ENCODE measurements at regions not wholly inside any gene's neighbourhood (a gene's known extent, or its start where the extent isn't known, plus 50 kb on each side); places are given as distances from the start of the nearest gene placed in this dataset.

DNA sequence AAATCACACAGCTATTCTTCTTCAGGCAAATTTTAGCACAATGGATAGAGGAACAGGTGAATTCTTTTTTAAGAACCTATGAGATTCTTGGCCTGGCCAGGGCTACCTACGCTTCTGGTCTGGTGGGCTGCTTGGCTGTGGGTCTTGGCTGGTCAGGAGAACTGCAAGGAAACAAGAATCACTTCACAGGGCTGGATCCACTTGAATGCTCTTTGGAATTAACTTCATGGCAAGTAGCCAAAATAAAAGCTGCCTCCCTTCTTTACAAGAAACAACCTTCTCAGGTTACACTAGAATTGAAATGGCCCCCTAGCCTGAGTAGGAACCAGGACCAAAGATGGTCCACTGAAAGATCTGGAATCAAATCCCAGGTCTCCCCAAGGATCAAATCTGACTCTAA is 519.1 kb downstream of the IQCM start:
- no peak for DNase-seq (ENCODE audit: low spot score)

DNA sequence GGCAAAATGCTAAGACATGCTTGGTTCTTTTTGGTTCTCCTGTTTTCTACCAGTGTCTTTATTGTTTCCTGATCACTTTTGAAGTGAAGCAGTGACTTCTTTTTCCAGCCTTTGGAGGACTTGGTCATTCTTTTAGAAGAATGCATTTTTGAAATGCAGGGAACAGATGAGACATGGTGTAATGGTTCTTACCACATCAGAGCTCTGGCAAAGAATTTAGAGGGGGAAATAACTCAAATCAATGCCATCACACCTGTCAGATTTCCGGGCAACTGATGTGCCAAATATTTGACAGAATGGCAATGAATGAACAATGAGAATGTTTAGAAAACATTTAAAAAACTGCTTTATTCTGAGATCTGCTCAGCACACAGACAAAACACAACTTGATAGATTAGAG is 519.6 kb downstream of the IQCM start:
- DNase-seq (ENCODE audit: low spot score), result no peak

DNA sequence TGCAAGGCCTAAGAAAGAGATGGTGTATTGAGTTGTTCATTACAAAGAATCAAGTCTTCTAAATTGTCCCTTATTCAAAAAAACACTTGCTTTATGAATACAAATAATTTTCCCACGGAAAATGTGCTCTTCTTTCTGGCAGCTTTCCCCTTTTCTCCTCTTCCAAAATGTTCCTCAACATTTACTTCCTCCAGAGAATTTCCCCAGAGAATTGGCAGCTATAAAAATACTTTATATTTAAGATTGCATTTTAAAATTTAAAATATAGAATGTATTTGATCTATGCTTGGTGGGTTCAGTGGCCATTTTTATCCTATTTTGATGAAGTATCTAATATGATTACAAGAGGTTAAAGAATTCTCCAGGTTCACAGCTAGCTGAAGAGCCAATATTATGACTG is 521.0 kb downstream of the IQCM start:
- DNase-seq (ENCODE audit: low spot score), result no peak

DNA sequence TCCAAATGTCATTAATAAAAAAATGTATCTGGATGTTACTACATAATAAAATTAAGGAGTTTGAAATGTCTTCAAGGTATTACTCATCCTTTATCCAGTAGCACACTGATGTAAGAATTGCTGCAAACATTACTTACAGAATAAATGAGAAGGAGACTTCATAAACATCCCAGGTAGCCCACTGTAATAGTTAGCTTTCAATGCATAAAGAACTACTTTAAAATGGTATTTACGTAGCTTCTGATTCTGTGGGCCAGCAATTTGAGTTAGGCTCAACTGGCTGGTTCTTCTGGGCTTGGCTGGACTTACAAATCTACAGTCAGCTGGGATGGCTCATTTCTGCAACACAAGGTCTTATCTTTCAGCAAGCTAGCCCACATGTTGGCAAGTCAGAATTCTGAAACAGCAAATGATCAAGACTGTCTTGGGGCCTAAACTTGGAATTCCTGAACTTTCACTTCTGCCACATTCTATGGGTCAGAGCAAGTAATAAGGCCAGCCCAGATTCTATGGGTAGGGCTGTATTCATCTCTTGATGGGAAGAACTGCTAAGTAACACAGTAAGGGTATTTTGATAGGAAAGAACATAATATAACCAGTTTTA is 522.5 kb downstream of the IQCM start:
- DNase-seq (ENCODE audit: low spot score), result no peak

DNA sequence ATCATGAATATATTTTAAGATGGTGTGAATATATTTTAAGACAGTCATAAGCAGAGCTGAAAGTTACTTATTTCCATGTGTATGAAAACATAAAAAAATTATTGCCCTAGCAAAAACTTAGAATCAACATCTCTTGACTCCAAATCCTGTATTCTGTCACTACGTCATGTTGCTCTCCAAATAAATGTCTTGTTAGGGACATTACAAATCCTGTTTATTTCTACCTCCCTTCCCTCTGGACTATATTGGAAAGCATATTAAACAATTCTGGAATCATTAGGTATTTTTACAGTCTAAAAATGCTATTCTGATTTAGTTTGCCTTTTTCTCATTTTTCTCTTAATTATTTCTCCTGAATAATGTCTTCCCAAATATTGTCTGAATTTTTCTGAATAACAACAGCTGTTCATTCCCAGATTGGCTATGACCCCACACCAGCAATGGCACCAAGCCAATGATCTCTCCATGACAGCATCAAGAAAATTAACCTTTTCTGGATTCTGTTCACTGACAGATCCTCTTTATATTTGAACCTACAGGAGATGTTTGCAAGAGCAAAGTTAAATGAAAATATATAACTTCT is 523.1 kb downstream of the IQCM start:
- DNase-seq (ENCODE audit: low spot score), result no peak

DNA sequence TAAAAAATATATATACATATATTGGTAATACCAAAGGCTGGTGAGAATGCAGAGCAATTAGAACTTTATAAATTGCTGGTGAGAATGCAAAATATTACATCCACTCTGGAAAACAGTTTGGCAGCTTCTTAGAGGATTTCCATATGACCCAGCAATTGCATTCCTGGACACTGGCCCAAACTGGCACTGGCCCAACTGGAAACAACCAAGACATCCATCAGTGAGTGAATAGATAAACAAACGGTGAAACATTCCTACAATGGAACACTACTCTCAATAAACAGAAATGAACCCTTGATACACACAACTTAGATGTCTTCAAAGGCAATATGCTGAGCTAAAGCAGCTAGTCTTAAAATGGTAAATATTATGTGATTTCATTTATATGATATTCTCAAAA is 524.2 kb downstream of the IQCM start:
- peak; percentile 27 for DNase-seq (ENCODE audit: low spot score)

DNA sequence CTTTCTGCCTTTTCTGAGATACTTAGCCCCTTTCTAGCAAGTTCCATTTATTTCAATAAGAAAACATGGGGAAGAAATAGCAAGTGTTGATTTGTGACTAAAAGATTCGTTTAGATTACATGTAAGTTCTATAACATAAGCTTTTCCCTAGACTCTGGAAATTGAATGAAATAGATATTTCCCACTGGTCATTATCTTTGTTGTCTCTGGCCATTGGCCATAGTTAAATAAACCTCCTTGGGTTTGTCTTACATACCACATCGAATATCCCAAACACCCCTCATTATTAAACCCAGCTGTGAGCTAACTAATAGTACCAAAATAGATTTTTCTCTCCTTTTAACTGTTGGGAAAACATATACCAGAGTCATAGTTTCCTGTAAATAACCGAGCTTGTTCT is 534.8 kb downstream of the IQCM start:
- DNase-seq (ENCODE audit: low spot score), result no peak

DNA sequence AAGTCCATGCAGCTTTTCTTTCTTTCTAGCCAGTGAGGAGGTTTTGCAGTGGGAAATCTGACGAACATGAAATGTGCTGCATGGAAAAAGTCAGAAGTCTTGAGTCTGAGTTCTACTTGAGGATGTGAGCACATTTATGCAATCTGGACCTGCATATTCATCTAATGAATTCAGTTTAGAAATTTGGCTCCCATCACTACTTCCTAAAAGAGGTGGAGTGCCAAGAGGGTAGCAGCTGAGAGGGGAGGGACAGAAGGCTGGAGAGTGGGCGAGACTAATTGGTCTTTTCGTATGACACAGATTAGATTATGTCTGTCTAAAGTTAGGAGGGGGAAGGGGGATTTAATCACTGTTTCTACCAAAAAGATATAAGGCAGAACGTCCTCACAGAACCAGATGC is 535.9 kb downstream of the IQCM start:
- peak; percentile 6 for DNase-seq (ENCODE audit: low spot score)

DNA sequence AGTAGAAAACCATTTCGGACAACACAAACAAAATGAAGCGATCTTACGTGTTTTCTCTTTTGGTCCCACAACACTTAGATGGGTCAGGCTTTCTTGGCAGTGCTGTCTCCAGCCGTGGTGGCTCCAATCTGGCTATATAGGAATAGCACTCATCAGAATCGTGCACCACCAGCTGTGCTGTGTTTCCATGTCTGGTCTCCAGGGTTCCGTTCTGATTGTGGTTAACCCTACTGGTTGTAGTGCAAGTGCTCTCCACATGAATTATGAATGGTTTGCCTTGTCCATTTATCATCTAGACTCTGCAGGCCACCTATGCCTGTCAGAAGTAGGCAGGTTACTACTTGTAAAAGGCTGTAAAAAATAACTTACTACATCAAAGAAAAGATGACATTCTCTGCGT is 536.3 kb downstream of the IQCM start:
- no peak for DNase-seq (ENCODE audit: low spot score)

DNA sequence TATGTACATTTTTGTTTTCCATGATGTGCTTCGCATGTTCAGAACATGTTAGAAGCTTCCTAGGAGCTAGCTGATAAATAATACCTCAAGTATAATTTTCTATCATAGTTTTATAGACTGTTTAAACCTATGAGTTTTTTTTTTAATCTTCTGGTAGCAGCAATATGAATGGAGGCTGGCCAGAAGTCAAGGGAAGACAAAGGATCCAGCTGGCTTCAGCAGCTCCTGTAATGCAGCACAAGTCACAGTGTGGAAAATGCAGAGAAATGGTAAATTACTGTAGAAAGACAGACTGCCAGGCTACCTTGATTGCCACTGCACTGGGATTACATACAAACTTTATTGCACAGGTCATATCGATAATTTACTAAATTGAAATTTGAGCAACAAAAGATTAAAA is 537.9 kb downstream of the IQCM start:
- DNase-seq (ENCODE audit: low spot score), result no peak

DNA sequence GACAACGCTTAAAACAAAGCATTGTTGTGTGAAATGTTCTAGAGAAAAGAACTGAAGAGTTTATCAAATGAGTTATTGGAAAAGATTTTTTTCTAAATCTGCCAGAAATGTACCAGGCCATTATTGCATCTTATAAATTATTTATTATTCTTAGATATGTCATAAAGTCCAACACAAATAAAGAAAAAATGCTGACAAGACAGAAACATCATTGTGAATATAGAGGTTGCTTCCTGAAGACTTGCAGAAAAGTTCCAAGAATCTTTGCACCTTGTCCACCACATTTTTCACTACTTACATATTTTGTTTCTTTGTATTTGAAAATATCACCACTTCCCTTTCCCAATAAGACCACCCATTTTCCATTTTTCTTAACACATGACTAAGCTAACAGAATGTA is 545.8 kb downstream of the IQCM start:
- DNase-seq (ENCODE audit: low spot score), result no peak

DNA sequence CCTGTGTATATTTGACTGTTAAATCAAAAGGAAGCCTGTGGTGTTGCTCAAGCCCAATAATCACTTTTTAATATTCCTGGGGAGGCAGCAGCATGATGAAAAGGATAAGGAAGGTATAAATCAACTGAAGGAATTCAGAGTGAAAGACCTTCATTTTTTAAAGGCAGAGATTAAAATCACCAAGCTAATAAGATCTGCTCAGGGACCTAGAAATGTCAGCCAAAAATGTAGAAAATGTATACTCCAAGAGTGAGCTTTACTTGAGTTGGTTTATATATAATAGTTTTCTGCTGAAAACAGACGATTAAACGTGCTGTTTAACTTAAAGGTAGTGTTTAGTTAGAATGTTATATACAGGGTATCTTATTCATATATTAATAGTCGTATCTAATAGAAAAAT is 549.3 kb downstream of the IQCM start:
- peak; percentile 53 for DNase-seq (ENCODE audit: low spot score)

DNA sequence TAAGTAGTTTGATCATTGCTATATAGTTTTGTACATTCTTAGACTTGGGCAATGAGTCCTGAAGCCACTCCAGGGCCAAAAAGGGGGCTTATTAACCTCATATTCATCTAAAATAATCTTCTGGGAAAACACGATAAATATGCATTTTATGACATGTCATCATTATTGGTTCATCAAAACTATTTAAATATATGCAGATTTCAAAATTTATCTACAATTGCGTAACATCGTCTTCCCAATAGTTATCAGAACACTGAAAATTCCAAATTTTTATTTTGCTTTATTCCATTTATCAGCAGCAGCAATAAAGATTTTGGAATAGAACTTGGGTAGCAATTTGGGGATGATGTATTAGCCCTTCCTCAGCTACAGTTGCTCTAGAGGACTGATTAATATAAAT is 550.0 kb downstream of the IQCM start:
- no peak for DNase-seq (ENCODE audit: low spot score)

DNA sequence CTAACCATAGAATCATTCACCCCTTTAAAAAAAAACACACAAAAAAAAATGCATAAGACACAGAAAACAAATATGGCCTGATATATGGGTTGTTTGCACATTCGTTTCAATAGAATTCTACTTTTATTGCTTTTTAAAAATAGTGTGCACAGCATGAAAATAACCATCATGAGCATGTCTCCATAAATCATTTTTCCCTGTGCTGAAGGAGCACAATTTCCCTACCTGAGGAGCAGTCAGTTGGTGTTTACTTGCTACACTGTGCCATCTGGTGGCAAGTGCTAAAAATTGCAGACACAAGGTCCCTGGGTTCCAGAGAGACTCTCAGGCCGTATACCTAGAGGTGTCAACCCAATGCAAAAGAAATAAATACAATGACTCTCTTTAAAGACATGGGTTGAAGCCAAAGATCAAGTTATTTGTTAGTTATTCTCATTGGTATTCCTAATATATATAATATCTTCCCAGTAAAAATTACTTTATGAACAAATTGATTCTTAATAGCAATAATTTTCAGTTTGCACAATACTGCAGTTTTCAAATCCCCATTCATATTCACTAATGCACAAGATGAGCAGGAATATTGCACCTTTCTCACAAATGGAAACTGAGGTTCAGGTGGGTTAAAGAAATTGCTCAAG is 551.4 kb downstream of the IQCM start:
- DNase-seq (ENCODE audit: low spot score), result peak; percentile 43

DNA sequence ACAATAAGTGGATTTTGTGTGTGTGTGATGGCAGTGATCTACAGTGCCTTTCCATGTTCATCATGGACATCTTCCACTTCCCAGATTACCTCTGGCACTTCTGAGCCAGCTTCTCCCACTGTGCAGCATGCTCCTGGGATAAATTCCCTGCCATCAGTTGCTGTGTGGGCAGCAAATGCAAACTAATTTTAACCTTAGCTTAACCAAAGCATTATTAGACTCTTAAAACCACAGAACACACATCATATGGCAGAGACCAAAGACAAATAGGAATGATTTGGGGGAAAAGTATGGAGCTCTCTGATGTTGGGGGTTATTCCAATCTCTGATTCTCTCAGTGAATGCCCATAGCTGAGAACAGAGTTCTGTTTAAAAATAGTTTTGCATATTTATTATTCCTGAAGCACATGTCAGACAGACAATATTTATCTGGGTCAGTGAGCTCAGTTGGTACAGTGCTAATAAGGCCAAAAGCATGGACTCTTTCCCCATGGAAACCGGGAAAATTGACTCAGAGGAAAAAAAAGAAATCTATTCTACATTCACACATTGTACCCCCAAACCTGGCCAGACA is 567.4 kb downstream of the IQCM start:
- no peak for DNase-seq (ENCODE audit: low spot score)

DNA sequence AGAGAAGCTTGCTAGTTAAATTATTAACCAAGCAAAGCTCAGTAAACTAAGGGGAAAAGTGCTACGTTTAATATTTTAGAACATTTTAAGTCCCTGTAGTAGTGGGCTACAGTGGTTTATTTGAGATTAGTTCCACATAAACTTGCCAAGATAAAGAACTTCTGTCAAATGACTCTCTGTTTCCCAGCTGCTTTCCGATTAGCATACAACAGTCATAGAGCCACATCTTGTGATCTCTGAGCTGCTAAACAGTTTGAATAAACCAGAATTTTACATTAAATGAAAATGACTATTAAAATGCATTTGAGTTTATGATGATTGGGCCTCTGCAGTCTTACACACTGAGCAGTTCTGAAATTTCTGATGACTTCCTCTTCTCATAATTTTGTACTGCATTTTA is 568.5 kb downstream of the IQCM start:
- peak; percentile 30 for DNase-seq (ENCODE audit: low spot score)

DNA sequence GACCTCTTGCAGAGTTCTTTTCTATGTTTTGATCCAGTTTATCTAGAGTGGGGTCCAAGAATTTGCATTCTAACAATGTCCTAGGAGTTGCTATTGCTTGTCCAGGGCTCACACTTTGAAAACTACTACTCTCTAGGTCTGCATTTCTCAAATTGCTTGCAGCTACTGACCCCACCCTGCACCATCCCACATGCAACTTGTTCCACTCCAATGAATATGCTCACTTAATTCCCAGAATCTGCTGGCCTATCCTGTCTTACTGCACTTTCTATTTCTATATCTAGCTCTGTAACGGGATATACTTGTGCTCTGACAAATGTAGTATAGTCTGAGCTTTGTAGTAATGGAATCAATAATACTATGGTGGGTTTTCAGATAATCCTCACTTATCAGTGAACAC is 570.3 kb downstream of the IQCM start:
- DNase-seq (ENCODE audit: low spot score), result no peak

DNA sequence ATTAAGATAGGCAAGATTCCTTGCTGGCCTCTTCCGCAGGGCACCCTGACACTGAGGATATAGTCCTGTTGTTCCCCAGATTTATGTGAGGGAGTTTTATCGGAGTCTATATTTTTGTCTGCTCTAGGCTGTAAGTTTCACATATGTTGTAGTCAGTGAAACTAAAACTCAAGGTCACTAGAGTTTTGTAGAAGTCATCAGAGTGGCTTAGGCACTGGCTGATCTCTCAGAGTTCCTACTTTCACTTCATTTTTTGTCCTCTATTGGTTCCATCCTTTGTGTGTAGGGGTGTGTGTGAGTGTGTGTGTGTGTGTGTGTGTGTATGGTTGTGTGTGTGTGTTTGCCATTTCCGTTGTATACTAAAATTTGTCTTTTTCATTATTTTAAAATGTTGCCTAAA is 577.5 kb downstream of the IQCM start:
- no peak for DNase-seq (ENCODE audit: low spot score)

DNA sequence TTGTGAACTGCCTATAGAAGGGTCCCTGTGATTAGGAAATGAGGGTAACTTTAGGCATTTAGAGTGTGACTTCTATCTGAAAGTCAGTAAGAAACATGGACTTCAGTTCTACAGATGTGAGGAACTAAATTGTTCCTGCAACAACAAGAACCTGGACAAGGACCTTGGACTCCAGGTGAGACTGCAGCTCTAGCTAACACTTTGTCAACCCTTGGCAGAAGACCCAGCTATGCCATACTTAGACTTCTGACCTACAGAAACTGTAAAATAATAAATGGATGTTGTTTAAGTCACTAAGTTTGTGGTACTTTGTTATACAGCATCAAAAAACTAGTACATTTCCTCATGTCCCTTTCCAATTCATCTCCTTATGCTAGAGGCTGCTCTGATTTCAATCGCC is 580.8 kb downstream of the IQCM start:
- DNase-seq (ENCODE audit: low spot score), result no peak

DNA sequence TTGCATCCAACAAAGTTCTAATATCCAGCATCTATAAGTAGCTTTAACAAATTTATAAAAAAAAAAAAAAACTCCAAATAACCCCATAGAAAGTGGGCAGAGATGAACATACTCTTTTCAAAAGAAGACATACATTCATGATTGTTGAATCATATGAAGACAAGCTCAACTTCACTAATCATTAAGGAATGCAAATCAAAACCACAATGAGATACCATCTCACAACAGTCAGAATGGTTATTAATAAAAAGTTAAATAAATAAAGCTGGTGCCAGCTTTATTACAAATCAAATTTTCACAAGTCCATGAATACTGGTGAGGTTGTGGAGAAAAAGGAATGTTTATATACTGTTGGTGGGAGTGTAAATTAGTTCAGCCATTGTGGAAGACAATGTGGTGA is 592.0 kb downstream of the IQCM start:
- DNase-seq (ENCODE audit: low spot score), result no peak

DNA sequence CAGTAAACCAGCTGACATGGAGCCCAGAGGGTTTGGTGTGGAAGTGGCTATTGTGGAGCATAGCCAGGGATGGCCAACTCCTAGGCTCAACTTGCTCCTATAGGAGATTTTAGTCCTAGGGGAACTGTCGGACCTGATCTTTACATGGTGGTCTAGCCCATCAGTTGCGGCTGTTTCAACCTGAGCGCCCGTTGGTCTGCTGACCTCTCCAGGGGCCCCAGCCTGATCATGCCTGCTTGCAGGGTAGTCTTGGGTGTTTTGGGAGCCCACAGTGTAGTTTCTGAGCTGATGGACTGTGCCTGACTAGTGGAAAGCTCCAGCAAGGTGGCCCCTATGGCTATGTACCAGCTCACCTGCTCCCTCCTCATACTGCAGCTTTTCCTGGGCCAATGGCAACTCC is 597.0 kb downstream of the IQCM start:
- no peak for DNase-seq (ENCODE audit: low spot score)

DNA sequence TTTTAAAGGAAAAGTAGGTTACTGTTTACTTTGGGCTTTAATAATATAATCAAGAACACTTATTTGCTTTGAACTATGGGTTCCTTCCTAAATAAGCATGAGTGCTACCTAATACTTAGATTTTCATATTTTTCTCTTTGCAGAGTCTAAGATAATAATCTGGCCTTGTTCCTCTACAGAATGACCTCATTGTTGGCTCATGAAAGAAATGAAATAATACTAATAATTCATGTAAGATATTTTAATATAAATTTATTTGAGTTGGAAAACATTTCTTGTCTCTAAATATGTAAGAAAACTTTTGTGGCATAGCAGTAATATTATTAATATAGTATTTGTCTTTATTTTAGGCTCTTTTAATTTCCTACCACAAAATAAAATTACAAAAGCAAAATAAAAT is 601.3 kb downstream of the IQCM start:
- no peak for DNase-seq (ENCODE audit: low spot score)

DNA sequence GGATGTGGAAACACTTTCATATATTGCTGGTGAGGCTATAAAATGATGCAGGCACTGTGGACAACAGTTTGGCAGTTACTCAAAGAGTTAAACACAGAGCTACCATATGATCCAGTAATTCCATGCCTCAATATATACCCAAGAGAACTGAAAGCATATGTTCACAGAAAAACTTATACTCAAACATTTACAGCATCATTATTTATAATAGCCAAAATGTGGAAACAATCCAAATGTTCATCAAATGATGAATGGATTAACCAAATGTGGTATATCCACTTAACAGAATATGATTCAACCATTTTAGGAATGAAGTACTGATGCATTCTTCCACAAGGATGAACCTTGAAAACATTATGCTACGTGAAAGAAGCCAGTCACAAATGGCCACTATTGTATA is 603.8 kb downstream of the IQCM start:
- no peak for DNase-seq (ENCODE audit: low spot score)
